ENCODE measurements at regions not wholly inside any gene's neighbourhood (a gene's known extent, or its start where the extent isn't known, plus 50 kb on each side); places are given as distances from the start of the nearest gene placed in this dataset.

- TF ChIP-seq POLR2A (IDR thresholded peaks at IDR 0.05), result no peak
- TF ChIP-seq CTCF (IDR thresholded peaks at IDR 0.05), result no peak
These were observed 567.5 kb downstream of the BCL11A start for GRCh38 chr2:59985923-59986322.
